Kidney capillary endothelial cell (primary cell): ENCODE measurements at regions not wholly inside any gene's neighbourhood (a gene's known extent, or its start where the extent isn't known, plus 50 kb on each side); places are given as distances from the start of the nearest gene placed in this dataset.

ENCODE experiments used
- DNase-seq: peaks from one replicate; pipeline ENCODE4 v3.0.0-alpha.2; 2018; ENCODE audit warnings: low spot score

GRCh38 chr22:47295982-47296381, 533.5 kb downstream of the TBC1D22A start:
- DNase-seq: no peak

DNA sequence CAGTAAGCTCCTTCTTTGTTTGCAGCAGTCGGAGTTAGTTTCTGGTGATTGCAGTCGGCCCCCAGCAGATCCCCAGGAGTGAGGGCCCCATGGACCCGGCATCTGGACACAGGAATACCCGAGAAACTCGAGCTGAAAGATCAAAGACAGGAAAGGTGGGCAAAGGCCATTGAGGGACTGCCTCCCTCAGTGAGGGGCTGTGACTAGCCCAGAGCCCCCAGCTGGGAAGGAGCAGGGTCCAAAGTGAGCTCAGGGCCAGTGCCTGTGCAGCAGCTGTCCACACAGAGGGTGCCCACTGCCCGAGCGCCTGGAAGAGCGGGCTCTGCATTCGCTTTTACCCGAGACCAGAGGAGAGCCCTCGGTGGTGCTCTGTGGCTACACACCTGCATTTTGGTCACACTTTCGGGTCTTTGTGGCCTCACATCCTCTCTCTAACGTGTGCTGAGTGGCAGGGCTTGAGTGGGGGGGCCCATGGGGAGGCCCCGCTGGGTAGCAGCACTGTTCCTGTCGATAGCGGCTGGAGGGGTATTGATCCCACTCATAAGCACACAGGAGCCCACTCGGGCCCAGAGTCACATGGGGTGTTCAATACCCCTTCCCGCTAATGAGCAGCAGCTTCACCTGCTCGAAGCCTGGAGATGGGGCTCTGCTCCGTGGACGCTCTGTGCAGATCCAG, 532.9 kb downstream of the TBC1D22A start:
- no peak for DNase-seq

- DNase-seq: no peak
Measured at GRCh38 chr22:47294576-47294975, 532.1 kb downstream of the TBC1D22A start.

DNA sequence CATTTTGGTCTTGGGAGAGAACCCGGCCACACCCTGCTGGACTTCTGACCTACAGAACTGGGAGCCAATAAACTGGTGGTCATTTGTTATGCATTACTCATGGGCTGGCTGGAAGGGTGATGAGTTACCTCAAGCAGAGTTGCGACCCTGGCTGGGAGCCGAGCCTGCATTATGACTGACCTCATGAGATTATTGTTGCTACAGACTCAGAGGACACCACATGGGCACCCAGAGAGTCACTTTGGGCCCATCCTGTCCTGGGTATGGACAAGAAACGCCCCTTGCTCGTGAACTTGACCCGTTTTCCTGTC, 531.7 kb downstream of the TBC1D22A start:
- no peak for DNase-seq

GRCh38 chr22:47293368-47294221, 531.1 kb downstream of the TBC1D22A start:
- DNase-seq: no peak

DNA sequence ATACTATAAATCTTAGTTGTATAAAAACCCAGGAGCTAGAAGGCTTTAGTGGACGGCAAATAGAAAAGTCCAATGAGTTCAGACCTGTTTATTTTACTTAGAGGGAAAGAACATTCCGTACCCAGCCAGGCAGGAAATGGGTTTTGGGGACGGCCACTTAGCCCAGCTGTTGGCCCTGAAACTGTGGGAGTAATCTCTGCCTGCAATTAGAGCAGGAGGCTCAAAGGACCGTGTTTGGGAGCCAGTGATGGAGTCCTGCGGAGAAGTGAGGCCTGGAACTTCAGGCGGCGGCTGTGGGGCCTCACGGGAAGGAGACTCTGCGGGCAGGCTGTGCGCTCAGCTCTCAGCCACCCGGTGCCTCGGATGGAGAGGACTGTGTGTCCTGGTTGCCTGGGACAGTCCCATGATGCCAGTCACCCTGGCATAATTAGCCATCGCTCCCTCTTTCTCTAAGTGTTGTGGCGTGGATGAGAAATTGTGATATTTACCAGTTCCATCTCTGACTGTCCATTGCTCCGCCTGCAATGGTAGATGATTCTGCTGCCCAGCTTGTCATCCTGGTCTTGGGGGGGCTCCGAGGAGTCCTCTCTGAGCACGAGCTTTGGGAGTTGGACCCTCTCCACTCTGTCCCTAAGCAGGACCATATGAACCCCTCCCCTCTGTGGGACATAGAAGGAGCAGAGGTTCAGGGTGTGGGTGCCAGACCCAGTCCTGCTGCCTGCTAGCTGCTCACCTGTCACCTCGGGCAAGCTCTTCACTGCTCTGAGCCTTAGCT, 530.3 kb downstream of the TBC1D22A start:
- no peak for DNase-seq

GRCh38 chr22:47291565-47292495, 529.4 kb downstream of the TBC1D22A start:
- no peak for DNase-seq

- DNase-seq: no peak
Measured at GRCh38 chr22:47290706-47291430, 528.4 kb downstream of the TBC1D22A start.

GRCh38 chr22:47289336-47289985, 527.0 kb downstream of the TBC1D22A start:
- DNase-seq: no peak

- DNase-seq: no peak
Measured at GRCh38 chr22:47288680-47289079, 526.2 kb downstream of the TBC1D22A start.

DNA sequence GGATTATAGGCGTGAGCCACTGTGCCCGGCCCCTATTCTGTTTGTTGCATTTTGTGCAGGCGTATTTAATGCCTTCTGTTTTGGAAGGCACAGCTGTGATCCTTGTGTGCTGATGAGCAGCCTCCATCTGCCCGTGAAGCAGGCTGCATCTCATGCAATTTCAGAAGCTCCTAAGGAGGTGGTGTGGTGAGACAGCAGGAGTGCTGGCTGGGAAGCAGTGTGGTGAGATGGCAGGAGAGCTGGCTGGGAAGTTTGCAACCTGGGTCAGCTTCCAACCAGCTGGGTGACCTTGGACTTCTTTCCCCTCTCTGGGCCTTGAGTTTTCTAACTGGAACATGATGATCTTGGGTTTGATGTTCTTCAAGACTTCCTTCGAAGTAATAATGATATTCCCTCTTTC, 525.1 kb downstream of the TBC1D22A start:
- no peak for DNase-seq

- DNase-seq: no peak
Measured at GRCh38 chr22:47286590-47286989, 524.1 kb downstream of the TBC1D22A start.

- no peak for DNase-seq
Measured at GRCh38 chr22:47285981-47286380, 523.5 kb downstream of the TBC1D22A start.

DNA sequence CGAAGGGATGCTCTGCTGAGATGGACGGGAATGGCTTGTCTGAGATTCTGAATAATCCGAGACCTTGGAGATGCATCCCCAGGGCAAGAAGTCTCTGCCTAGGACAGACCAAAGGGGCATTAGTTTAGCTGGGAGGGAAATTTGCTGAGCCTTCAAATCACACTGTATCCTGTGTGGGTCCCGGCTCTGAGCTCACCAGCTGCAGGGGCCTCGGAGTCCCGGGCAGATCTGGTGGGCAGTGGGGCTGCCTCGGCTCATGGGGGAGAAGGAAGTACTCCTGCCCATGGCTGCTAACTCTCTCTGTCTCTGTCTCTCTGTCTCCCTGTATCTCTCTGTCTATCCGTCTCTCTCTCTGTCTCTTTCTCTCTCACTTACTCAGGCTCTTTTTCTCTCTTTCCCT, 522.4 kb downstream of the TBC1D22A start:
- no peak for DNase-seq

DNA sequence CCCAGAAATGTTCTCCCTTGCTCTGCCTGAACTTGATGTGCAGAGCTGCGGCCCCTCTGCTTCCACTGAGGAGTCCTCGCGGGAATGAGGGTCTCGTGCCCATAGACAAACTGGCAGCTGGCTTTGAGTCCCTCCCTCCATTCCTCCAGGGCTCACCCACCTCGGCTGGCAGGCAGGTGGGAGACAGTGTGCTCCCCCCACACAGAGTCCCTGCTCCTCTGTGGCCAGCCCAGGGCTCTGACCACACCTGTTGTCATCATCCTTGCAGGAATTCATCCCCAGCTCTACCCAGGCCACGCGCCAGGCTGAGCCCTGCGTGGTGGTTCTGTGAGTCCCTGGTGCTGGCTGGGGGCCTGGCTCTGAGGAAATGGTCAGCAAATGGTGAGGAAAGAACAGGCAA, 521.9 kb downstream of the TBC1D22A start:
- DNase-seq: no peak

GRCh38 chr22:47283616-47284270, 521.3 kb downstream of the TBC1D22A start:
- DNase-seq: no peak

DNA sequence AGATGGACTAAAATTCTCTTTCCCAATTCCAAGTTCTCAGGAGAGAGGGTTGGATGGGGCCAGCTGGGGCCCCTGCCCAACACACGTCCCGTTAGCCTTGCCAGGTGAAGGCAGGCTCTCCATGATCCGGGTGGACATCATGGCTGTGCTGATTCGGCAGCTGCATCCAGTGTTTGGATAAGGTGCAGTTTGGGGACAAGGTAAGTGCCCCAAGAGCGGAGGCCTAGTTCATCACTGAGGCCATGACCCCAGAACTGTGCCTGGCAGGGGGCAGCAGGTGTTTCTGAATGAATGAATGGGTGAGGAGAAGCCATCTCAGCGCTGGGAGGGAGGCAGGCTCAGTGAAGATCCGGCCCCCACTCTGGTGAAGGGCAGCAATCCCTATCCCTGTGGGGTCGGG, 520.4 kb downstream of the TBC1D22A start:
- DNase-seq: no peak

- no peak for DNase-seq
Measured at GRCh38 chr22:47282366-47282765, 519.9 kb downstream of the TBC1D22A start.

DNA sequence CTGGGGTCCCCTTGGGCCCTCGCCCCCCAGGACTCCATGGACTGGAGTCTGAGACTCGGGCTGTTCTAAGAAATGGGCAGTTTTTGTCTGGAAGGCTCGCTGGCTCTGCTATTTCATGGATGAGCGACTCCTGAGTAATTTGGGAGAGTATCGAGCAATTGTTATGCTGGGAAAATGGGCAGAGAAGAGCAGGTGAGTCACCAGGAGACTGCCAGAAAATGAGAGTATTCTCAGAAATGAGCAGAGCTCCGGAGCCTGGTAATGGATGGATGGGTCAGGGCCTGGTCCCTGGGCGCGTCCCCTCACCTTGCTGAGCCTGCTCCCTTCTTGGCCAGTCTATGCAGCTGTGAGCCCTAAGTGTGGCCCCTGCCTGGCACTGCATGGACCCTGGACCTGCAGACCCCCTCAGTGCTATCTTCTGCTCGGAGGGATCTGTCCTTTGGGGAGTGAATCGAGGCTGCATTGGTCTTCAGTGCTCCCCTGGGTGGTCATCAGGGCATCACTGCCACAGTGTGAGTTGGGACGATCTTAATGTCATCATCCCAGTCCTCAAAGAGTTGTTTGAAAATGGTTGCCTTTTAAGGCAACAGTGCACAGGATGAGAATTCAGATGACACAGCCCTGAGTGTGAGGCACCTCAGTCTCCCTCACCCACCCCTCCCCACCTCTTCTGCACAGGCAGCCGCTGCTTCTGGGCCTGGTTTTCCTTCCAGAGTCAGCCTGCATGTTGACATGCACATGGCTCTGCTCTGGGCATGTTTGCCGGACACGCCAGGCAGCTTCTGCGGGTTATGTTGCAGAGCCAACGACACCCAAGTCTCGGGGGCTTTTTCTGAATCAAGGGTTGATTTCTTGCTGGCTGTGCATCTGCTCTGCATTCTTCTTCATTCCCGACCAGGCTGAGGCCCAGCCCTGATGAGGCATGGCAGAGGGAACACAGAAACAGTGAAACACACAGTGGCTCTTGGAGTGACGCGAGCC, 519.0 kb downstream of the TBC1D22A start:
- no peak for DNase-seq
